A172 (cell line): ENCODE measurements at regions not wholly inside any gene's neighbourhood (a gene's known extent, or its start where the extent isn't known, plus 50 kb on each side); places are given as distances from the start of the nearest gene placed in this dataset.

Experiments used
- DNase-seq: peaks from one replicate; pipeline ENCODE4 v3.0.0-alpha.2; 2015; ENCODE audit warnings: low spot score

GRCh38 chr2:241982706-241983570 lies 113.4 kb downstream of the RTP5 start:
- no peak for DNase-seq

DNA sequence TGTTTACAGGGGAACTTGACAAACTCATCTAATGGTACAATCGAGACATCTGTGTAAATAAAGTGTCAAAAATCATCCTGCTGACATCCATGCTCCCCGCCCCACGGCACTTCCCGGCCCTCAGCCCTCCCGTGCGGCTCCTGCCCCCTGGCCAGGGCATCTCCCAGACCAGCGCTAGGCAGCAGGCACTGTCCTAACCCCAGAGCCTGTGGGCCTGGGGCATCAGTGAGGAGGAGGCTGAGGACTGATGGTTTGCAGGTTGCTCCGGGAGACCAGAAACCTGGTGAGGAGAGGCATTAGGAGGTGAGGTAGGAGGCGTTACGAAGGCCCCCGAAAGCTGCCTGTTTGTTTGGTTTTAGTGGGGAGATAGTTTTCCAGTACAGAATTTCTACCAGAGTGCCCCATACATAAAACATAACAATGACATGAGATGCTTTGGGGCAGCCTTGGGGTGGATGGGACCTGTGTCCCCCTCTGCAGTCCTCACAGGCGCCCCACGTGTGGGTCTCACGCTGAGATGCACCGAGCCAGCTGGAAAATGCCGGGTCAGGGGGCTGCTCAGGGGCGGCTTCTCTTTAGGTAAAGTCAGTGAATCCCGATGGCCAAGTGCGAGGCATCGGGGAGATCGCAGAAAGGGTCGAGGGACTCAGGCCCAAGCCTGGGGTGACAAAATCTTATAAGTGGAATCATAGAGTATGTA lies 114.2 kb downstream of the RTP5 start:
- DNase-seq = no peak

GRCh38 chr2:241984271-241984655 lies 114.7 kb downstream of the RTP5 start:
- DNase-seq = no peak

DNA sequence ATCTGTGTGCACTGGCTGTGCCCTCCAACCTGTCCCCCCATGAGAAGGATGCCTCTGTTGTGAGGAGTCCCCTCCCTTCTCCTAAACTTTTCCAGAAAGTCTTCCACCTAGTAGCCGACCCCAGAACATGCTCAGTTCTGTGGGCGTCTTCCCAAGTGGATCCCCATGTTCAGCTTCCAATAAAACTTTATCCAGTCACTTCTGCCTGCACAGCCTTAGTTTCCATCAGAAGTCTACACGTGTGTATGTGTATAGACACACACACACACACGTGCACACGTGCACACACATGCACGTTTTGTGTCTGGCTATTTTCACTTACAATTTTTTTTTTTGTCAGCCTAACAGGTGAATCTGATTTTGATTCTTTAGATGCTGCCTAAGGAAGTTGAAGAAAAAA lies 115.1 kb downstream of the RTP5 start:
- DNase-seq = no peak

- peak; percentile 20 for DNase-seq
Observed at GRCh38 chr2:241985161-241985985, 115.8 kb downstream of the RTP5 start.

GRCh38 chr2:241985986-241986329 lies 116.4 kb downstream of the RTP5 start:
- DNase-seq = no peak

DNA sequence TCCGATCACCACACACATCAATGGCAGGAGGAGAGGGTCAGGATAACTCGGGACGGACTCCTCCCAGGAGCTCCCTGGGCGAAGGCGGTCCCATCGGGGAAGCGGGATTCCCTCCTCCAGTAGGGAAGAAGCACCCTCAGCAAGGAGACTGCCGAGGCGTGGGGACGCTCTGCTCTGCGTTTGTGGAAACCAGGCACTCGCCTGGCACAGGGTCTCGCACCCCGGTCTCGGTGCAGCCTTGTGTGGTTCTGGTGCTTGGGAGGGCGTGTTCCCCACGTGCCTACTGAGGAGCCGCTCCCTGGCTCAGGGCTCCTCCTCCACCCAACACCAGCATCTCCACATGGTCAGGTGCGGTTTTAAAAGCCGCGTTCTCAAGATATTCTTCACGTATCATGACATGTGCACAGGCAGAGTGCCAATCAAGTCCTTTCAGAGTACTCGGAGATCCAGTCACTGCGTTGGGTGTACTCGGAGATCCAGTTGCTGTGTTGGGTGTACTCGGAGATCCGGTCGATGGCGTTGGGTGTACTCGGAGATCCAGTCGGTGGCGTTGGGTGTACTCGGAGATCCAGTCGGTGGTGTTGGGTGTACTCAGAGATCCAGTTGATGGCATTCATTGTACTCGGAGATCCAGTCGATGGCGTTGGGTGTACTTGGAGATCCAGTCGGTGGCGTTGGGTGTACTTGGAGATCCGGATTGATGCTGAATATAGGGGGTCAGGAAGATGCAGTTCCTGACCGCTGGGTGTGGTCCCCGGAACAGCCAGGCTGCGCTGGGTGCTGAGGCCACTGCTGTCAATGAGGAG lies 117.5 kb downstream of the RTP5 start:
- DNase-seq = no peak

DNA sequence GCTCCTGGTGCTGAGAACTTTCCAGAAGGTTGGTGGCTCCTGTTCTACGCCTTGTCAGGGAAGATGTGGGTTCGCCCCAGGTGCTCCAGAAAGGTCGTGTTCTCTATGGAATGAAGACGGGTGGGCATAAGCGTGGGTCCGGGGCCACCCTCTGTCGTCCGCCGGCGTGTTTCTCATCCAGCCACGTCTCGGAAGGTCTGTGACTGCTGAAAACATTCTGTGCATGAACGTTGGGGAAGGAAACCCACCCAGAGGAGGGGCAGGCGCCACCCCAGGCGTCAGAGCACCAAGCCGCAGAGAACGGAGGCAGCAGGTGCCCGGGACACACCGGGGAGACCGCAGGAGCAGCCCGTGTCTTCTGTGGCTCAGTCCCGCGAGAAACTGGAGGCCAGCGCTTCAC lies 118.2 kb downstream of the RTP5 start:
- no peak for DNase-seq

DNA sequence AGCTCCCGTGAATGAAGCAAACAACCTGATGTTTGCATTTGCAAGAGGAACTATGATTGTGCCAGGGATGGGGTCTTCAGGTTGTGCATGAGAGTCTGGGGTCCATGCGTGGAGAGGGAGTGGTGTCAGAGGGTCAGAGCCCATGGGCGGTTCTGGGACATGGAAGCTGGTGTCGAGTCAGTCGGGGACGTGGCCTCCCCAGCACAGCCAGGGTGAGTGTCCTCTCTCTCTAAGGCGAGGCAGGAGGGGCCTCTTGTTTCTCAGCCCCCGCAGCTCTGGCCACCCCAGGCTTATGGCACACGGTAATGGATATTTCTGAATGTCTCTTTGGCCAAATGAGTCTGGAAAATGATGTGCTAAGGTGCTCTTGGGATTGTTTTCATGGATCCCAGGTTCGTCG lies 118.6 kb downstream of the RTP5 start:
- DNase-seq = no peak

DNA sequence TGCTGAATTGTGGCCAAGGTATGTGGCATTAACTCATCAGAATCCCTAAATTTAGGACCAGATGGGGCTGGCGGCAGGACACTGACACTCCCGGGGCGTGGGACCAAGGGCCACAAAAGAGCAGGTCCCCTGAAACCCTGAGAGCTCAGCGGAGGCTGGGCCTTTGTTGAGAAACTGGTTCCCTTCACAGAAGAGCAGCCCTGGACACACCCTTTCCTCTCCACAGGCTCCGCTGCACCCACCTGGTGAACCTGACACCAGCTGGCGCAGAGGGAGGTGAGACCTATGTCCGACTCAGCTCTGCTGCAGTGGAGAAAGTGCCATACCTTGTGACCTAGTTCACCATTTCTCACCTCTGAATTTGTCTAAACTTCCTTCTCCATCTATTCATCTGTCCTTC lies 119.5 kb downstream of the RTP5 start:
- no peak for DNase-seq

GRCh38 chr2:241990466-241990865 lies 120.9 kb downstream of the RTP5 start:
- no peak for DNase-seq

- DNase-seq = no peak
Observed at GRCh38 chr2:241991299-241991698, 121.8 kb downstream of the RTP5 start.

DNA sequence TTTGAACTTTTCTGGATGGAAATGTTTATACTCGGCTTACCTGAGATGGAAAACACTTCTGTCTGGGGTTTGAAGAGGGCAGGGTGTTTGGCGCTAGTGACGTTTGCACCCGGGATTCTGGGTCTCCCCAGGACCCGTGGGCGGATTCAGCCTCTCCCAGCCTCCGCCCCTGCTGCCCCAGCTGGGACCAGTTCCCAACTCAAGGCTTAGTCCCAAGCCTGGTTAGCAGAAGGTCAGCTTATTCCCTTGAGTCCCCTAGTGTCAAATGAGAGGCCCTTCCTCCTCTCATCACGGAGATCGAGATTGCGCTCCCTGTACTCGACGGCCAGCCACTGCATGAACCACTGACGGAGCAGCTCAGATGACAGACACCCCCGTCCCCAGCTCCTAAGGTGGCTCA lies 123.2 kb downstream of the RTP5 start:
- no peak for DNase-seq

DNA sequence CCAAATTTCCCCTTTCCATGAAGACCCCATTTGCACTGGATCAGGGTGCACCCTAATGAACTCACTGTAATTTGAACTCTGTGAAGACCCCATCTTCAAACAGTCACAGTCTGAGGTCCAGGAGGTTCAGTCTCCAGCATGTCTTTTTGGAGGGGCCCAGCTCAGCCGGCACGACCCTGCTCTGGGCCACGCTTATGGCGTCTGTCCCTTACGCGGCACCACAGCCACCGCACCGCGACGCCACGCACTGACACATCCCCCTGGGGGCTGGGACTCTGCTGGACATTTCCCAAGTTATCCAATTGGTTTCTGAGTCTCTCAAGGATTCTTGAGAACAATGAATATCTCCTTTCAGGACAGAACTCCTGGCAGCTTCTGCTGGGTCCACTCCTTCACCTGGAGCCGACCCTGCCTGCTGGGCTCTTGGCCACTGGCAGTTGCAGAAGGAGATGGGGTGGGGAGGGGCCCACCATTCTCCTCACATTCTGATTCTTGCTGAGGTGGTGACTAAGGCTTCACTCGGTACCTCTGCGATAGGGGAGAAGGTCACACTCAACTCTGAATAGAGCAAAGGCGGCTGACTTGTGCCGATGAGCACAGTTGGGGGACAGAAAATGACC lies 124.0 kb downstream of the RTP5 start:
- DNase-seq = no peak

DNA sequence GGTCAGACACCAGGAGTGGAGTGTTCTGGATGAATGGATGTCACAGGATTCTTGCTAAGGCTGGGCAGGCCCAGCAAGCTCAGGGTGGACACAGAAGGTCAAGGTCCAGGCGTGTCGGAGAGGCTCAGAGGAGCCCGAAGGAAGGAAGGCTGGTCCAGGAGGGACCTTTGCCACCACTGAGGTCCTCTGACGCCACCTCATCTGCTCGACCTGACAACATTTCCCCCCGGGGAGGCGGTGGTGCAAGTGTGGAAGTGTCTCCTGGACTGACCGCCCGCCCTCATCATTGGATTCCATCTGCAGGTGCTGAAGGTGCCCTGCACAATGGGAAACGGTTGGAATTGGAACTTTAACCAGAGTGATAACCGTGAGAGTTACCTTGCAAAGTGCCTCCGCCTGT lies 124.6 kb downstream of the RTP5 start:
- DNase-seq = no peak

GRCh38 chr2:241994556-241995213 lies 125.2 kb downstream of the RTP5 start:
- no peak for DNase-seq

- no peak for DNase-seq
Observed at GRCh38 chr2:241996100-241996499, 126.6 kb downstream of the RTP5 start.

DNA sequence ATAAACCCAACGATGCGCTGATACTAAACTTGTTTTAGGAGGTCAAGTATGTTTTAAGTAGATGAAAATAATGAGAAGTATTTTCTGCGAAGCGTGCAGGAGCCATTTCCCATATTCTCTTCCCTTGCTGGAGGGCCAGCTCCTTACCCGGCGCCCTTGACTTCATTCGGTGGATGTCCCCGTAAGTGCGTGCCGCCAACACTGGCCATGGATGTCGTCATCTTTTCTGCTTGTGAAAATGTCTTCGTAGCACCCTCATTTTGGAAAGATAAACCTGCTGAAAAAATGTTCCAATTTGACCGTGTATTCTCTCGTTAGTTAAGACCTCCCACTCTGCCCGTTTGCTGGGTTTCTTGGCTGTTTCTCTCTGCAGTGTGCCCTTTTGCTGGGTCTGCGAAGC lies 127.5 kb downstream of the RTP5 start:
- no peak for DNase-seq

DNA sequence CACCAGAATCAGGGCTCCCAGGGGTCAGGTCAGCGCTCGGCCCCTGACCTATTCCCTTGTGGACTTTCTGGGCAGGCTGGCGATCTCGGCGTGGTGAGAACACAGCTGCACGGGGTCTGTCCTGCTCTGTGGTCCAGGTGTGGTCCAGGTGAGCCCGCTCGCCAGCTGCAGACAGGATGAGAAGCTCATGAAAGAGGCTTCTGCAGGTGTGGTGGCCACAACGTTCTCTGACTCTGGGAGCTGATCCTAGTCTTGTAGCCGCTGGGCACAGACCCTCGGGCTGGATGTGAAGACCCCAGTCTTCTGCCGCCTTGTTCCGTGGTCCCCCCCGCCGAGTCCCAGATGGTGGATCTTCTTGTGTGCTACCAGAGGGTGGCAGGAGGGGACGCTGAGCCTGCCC lies 129.7 kb downstream of the RTP5 start:
- no peak for DNase-seq

GRCh38 chr2:242001853-242002252 lies 132.3 kb downstream of the RTP5 start:
- no peak for DNase-seq

DNA sequence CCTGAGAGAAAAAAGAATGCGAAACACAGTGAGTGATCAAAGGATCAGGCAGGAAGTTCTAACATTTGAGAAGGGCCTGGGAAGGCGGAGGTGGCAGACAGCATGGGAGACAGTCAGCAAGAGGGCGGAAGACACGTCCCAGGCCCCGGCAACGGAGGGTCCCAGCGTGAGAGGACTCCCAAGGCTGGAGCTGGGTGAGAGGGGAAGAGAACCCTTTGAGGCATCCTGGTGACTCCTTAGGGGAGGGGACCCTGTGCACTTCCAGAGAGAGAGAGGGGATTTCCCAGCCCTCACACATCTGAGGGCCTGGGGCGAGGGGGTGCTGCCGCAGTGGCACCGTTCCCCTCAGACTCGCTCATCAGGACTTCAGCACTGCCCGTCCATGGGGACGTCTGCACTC lies 133.4 kb downstream of the RTP5 start:
- DNase-seq = no peak
